Neural progenitor cell (in vitro differentiated cells): ENCODE measurements at regions not wholly inside any gene's neighbourhood (a gene's known extent, or its start where the extent isn't known, plus 50 kb on each side); places are given as distances from the start of the nearest gene placed in this dataset.

Experiments
- CTCF ChIP-seq: fragments of 200-600 bp; sonication (generic); IDR thresholded peaks from 2 replicates; pipeline ENCODE4 v1.5.1; 2017; ENCODE audit warnings: antibody characterized with exemption, mild to moderate bottlenecking
- EZH2 ChIP-seq: fragments of 200-600 bp; sonication (generic); IDR thresholded peaks from 2 replicates; pipeline ENCODE4 v1.6.1; 2017; ENCODE audit warnings: antibody characterized with exemption, mild to moderate bottlenecking, moderate library complexity
- EZH2phosphoT487 ChIP-seq: fragments of 200-600 bp; sonication (generic); IDR thresholded peaks from 2 replicates; pipeline ENCODE4 v1.6.1; 2017; ENCODE audit warnings: antibody characterized with exemption

- TF ChIP-seq CTCF: no peak
- TF ChIP-seq EZH2: no peak
- no peak for TF ChIP-seq EZH2phosphoT487
Observed at GRCh38 chr7:91434836-91435235, 170.6 kb downstream of the FZD1 start.
